GM04503 (cell line): ENCODE measurements at regions not wholly inside any gene's neighbourhood (a gene's known extent, or its start where the extent isn't known, plus 50 kb on each side); places are given as distances from the start of the nearest gene placed in this dataset.
"Not testable (repeated sequence)": the region's sequence is repeated elsewhere in the genome, so short reads cannot be mapped to it uniquely, and the experiment has no call there.

Experiments
- DNase-seq: peaks from one replicate; pipeline ENCODE4 v3.0.0-alpha.2; 2012; ENCODE audit warnings: low read depth

DNA sequence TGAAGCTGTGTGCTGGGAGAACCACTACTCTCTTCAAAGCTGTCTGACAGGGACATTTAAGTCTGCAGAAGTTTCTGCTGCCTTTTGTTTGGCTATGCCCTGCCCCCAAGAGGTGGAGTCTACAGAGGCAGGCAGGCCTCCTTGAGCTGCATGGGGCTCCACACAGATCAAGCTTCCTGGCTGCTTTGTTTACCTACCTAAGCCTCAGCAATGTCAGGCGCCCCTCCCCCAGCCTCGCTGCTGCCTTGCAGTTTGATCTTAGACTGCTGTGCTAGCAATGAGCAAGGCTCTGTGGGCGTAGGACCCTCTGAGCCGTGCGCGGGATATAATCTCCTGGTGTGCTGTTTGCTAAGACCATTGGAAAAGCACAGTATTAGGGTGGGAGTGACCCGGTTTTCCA, 103.3 kb upstream of the SALL1 start:
- DNase-seq: not testable (repeated sequence)

- no peak for DNase-seq
Observed at GRCh38 chr16:51248217-51248616, 97.1 kb upstream of the SALL1 start.

- DNase-seq: no peak
Observed at GRCh38 chr16:51245658-51245995, 94.6 kb upstream of the SALL1 start.

DNA sequence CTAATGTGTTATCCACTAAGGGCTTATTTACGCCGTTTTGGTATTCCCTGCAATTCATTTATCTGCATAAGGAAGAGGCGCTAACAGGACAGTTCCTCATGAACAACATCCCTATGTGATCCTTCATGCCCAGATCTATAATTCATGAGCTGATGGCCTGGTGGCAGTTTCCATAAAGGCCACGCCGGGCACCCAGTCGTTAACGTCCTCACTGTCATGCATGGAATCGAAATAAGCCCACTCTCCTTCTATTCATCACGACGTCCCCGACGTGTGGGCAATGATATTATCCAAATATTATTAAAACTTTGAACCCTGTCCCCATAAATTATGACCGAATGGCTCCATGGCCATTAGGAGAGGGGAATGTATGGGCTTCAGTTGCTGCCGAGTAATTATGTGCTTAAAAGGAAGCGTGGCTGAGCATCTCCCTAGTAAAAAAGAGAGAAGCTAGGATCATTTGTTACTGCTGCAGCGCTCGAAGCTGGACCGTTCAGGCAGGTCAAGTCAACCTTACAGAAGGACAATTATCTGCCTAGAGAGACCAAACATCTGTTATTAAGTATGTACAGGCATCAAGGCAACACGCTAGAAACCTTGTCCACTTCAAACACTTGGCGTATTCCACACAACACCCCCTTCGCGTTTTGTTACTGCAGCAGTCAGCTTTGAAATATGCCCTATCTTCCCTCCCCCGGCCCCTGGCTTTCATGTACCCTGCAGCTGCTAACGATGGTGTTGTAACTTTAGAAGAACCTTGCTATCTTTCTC, 94.0 kb upstream of the SALL1 start:
- DNase-seq: no peak

DNA sequence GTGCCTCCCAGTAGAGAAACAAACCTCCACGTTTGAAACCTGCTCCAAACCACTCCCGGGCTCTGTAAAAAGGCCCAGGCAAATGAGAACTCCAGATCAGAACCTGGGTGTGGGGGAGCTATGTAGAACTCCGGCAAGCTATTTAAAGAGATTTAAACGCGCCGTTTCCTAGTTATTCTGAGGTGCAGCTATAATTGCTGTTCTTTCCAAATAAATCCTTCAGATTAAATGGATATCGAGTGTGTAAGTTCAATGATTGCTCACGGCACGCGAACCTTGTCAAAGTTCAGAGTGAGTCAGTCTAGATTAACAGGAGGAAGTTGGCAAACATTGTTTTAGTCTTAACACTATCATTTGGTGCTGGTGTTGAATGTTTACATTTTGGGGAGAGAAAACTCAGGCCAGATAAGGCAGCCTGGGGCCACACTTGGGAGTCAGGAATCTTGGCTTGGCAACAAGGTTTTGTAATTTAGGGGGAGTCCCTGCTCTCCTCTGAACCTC, 92.9 kb upstream of the SALL1 start:
- peak; percentile 3 for DNase-seq

GRCh38 chr16:51242296-51242994, 91.4 kb upstream of the SALL1 start:
- no peak for DNase-seq

GRCh38 chr16:51239196-51239595, 88.1 kb upstream of the SALL1 start:
- DNase-seq: no peak

GRCh38 chr16:51237861-51238378, 86.8 kb upstream of the SALL1 start:
- no peak for DNase-seq

DNA sequence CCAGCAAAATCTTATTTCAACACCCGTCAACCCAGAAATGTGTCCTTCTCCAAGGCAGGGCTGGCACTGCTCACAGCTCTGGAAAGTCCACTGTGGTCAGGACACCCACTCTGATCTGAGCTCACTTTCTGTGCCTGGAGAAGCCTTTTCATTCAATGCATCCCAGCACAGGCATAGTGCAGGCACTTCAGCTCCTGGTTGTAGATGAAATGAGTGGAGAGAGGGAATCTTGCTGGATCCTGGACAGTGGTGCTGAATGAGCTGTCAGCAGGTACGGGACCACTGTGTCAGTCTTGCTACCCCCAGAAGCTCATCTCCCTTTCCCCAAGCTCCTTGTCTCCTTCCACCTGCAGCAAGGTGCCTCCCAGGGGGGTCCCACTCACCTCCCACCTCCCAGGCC, 86.1 kb upstream of the SALL1 start:
- DNase-seq: no peak

DNA sequence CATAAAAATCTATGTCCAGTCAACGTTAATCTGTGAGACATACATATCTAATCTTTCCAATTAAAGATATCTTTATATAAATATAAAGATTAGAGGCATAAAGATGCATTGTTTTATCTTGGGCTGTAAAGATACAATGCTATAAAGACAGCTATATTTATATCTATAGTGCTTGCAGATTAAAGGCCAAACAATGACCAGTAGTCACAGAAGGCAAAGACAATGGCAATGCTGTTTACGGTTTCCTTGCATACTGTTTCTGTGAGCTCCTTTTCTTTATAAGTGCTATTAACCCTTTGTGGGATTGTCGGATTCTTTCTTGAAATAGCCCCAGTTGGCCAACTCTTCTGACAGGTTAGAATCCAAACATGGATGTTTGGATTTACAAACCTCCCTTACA, 85.5 kb upstream of the SALL1 start:
- no peak for DNase-seq

GRCh38 chr16:51231702-51232101, 80.6 kb upstream of the SALL1 start:
- DNase-seq: peak; percentile 11

- DNase-seq: not testable (repeated sequence)
Observed at GRCh38 chr16:51230035-51230434, 79.0 kb upstream of the SALL1 start.

DNA sequence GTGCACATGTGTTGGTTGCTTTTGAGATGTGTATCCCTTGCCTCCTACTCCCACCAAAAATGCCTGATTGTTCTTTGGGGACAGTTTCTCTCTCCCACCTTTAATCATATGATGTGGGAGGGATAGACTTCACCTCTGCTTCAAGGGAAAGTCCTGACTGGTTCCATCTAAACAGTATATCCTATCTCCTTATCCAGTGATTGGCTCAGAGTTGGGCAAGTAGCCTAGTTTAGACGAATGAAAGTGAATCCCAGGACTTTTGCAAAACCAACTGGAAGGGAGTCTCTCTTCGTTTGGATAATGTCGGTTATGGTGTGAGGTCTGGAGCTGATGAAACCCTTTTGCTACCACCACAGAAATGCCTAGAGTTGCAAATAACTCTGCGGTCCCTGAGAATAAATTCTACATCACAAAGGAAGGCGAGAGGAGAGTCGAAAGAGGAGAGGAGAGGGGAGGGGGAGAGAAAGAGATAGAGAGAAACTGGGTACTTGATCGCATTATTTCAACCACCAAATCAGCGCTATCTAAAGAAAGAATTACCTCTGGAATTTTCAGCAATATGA, 77.1 kb upstream of the SALL1 start:
- no peak for DNase-seq

GRCh38 chr16:51225878-51226277, 74.8 kb upstream of the SALL1 start:
- DNase-seq: no peak

DNA sequence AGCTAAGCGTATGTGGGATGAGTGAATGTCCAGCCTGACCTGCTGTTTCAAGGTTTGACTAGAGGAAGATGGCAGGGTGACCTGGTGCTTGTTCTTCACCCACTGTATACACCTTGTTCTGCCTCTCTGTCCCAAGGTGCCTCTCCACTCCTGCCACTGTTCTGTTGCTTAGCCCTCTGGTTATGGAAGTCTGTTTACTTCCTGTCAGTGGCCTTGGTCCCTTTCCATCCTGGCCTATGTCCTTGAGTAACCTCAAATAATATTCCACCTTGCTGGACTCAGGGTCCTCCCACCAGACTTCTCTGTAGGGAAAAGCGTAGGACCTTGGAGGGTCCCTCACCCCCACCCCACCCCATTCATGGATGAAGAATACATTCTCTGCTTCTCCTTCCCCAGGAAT, 73.2 kb upstream of the SALL1 start:
- no peak for DNase-seq

GRCh38 chr16:51222016-51222415, 70.9 kb upstream of the SALL1 start:
- DNase-seq: no peak

DNA sequence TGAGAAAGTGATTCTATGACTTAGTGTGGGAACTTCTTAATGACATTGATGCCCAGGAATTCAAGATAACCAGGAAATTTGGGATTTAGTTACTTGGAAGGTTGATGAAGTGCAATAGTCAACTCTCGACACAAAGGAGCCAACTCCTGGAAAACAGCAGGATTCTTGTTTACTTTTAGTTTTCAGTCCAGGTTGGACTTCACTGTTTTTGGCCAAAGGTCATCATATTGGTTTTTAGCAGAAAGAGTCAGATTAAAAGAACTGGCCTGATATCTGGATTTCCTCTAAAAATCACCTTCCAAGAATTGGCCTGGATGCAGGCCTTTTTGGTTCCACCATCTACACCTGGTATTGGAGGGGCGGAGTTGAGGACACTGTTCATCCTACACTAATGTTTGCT, 60.1 kb upstream of the SALL1 start:
- no peak for DNase-seq

DNA sequence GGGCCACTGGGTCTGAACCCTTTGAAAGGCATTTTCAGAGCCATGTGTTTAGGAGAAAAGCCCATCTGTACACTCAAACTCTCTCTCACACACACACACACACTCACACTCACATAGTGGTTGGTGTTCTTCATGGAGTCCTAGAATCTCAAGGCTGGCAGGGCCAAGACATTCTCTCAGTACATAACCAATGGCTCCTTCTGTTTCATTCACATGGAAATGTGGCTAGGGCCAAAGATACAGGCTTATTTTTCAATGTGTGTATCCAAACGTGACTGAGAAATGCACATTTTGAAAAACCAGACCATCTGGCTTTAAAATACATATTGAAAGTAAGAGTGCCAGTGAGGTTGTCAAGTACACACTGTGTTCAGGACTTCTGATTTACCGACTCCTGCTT, 59.0 kb upstream of the SALL1 start:
- no peak for DNase-seq

DNA sequence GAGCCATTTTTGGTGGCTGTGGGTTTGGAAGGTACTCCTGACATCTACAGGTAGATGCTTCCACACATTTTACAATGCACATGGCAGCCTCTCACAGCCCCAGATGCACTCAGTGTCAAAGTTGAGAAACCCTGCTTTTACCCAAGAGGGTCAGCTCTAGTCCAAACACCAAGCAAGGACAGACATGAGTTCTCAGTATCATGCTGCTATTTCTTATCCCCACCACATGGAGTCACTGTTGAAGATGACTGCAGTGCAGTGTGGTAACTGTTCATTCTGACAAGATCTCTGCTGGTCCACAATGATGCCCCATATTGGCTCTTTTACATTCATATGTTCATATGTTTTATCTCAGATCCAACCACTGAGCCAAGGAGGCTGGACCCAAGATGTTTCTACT, 50.5 kb upstream of the SALL1 start:
- DNase-seq: no peak
